UCSD-AML1 (cell line): ENCODE measurements at regions not wholly inside any gene's neighbourhood (a gene's known extent, or its start where the extent isn't known, plus 50 kb on each side); places are given as distances from the start of the nearest gene placed in this dataset.

Source experiments
- DNase-seq: peaks from one replicate; lab custom pipeline; 2025; ENCODE audit not compliant: unreplicated experiment; lab: John Stamatoyannopoulos, UW

- DNase-seq, result no peak
Observed at GRCh38 chr4:121227341-121227792, 63.2 kb upstream of the TNIP3 start.

GRCh38 chr4:121226362-121226761 is 62.2 kb upstream of the TNIP3 start:
- no peak for DNase-seq

- DNase-seq, result no peak
Observed at GRCh38 chr4:121221608-121222007, 57.5 kb upstream of the TNIP3 start.

GRCh38 chr4:121221201-121221600 is 57.1 kb upstream of the TNIP3 start:
- DNase-seq, result no peak

- no peak for DNase-seq
Observed at GRCh38 chr4:121220698-121221097, 56.6 kb upstream of the TNIP3 start.

- no peak for DNase-seq
Observed at GRCh38 chr4:121219227-121219626, 55.1 kb upstream of the TNIP3 start.

- no peak for DNase-seq
Observed at GRCh38 chr4:121217351-121217750, 53.2 kb upstream of the TNIP3 start.

- no peak for DNase-seq
Observed at GRCh38 chr4:121216461-121216860, 52.3 kb upstream of the TNIP3 start.

GRCh38 chr4:121213940-121214339 is 49.8 kb upstream of the TNIP3 start:
- no peak for DNase-seq
